Umbilical cord (tissue), 1 donor: ENCODE measurements at regions not wholly inside any gene's neighbourhood (a gene's known extent, or its start where the extent isn't known, plus 50 kb on each side); places are given as distances from the start of the nearest gene placed in this dataset.

Experiments
- DNase-seq: peaks from one replicate; pipeline ENCODE4 v3.0.0-alpha.2; 2015; ENCODE audit warnings: low spot score

DNA sequence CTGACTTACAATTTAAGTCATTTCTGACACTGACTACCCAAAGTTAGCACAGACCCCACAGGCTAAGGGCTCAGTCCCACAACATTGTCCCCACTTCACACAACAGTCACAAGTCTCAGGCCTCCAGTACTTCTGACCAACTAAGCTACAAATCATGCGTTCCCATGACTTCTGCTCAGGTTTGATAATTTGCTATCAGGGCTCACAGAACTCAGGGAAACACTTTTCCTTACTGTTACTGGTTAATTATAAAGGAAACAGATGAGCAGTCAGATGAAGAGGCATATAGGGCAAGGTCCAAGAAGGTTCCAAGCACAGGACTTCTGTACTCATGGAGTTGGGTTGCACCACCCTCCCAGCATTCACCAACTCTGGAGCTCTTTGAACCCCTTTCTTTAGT is 151.2 kb upstream of the TNR start:
- DNase-seq: no peak

DNA sequence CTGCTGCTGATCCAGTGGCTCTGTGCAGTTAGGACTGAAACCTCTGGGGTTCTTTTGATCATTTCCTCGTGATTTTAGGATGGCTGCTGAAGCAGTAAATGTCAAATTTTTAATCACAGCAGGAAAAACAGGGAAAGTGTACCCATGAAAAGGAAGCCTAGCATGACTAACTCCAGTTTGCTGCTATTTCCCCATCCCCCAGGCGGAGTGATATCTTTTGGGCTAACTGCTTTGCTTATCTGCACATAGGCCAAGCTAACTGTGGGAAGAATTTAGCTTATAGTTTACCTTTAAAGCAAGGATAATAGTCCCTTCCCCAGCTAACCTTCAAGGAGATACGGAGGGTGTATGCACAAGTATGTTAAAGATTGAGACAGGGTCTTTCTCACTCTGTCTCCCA is 149.8 kb upstream of the TNR start:
- no peak for DNase-seq

DNA sequence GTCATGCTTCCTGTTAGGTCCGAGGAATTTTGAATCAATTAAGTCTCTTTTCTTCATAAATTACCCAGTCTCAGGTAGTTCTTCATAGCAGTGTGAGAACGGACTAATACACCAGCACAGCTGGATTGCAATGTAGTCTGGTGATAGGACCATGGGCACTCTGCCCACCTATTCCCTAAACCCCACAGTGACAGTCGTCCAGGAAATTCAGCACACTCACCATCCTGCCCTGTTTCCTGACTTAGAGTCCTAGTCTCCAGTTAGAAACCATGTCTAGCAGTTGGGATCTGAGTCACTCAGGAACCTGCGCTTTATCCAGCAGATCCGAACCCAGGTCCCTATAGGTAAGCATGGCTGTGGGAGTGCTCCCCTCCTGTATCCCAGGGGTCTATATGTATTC is 149.3 kb upstream of the TNR start:
- no peak for DNase-seq

DNA sequence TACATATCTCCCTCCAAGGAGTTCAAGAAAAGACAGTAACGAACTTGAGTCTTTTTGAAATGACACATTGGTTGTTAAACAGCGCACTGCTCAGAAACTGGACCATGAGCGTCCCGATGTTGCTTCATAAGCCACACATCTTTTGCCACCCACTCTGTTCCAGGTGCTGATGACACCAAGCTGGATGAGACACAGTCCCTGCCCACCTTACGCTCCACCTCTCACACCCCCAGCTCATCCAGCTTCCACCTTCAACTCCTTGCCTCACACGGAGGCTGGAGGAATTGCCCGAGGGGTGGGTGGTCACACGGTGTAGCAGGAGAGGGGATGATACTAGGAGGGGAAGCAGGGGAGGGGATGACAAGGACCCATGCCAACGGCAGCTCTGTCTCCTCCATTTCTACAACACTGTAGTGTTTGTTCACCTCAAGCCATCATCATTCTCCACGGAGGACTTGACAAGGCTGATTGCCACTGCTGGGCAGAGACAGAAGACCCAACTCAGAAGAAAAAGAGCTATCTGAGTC is 148.5 kb upstream of the TNR start:
- DNase-seq: no peak

DNA sequence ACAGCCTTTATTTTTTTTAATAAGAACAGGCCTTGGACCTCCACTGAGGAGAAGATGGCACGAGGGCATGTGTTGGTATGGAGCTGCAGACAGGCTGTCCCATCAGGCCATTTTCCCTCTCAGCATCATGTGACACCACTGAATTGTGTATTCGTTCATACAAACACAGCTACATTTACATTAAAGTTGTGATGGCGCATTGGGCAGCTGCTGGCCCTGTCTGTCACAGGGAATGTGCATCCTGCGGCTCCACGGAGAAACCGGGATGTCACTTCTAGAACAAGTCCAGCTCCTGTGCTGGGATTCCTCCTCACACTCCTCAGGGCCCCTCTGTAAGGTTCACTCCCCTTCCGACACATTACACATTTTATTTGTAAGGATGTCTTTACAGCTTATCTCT is 147.6 kb upstream of the TNR start:
- DNase-seq: no peak

DNA sequence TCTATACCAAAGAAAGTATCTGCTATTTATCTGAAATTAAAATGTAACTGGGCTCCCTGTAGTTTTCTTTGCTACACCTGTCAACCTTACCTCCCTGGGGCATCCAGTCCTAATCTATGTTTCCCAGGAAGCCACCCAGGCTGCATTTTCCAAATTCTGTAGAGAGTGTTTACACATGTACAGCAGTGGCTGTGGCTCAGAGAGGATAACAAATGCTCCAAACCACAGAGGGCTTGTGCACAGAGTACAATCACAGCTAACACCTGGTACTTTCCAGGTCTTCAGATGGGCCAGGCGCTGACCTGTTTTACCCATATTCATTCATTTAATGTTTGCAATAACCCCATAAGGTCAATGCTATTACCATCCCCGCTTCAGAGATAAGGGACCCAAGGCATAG is 146.5 kb upstream of the TNR start:
- no peak for DNase-seq

DNA sequence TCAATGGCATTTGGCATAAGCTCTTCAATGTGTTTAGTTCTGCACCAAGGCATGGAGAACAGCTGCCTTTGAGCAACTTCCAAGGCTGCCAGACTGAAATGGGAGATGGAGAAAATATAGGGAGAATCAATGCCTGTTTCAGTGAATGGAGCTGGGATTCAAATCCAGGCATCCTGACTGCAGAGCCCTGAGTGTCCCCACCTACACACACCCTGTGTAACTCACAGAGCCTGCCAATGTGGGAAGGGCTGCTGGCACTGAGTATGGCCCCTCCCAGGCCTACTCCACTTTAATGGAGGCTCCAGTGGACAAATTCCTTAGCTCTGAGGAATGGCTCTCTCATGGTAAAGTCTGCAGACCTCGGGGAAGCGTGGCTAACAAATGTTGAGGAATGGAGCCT is 145.6 kb upstream of the TNR start:
- no peak for DNase-seq

DNA sequence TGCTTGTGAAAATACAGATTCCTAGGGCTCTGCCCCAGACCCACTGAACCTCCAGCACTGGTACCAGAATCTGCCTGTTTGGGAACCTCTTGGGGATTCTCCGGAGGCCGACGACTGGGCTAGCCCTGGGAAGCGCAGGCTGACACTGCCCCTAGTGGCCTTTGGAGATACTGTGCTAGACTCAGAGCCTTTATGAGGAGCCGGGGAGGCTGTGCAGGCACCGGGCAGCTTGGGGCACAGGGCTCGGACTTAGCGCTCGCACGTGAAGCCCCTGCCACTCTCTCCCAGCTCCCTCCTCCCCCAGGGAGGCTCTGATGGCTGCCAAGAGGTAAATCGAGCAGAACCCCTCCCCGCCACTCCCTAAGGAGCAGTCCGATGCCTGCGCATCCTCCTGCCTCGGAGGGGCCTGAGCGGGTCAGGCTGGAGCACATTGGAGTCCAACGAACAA is 144.6 kb upstream of the TNR start:
- peak; percentile 62 for DNase-seq

DNA sequence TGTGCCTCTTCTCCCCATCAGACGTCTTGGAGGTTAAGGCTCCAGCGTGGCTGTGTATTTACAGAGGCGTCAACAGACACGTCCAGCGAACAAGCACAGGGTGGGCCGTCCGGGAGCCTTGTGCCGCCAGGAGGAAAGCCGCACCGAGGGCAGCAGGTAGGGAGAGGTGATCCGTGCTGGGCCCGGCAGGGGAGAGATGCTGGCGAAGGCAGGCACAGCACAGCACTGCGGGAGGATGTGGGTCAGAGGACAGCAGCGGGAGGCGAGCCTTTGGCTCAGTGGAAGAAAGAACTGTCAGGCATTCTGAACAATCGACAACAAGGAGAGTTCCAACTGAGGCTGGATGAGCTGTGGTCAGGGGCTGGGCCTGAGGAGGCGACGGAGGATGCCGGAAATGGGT is 144.1 kb upstream of the TNR start:
- no peak for DNase-seq

DNA sequence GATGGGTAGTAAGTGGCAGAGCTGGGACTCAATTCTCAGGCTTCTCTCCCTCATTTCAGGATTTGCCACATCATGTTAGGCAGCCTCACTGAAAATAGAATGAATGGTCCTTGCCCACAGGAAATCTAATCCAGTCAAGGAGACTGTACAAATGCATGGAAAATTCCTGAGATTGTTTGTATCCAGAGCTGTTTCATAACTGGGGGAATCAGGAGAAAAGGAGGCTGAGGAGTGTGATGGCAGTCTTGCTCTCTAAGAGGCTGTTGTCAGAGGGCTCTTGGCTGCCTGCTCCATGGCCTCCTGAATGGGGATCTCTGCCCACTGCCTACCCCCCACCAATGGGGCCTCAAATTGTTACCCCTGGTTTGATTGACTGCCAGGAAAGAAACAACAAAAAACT is 141.9 kb upstream of the TNR start:
- DNase-seq: peak; percentile 74

DNA sequence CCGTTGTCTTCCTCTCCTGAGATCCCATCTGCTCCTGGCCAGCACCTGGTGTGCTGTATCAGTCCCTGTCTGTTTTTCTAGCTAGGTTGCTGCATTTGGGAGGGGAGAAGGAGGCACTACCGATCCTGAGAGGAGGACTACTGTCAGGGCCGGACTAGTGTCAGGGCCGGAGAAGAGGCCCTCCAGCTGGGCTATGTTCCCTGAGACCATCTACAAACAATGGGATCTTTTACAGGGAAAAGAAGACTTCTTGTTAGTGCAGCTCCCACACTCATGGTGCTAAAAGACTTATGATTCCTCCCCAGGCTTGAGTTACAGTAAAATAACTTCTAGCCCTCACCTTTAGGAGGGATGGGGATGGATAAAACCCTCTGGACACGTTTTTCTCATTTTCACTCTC is 141.0 kb upstream of the TNR start:
- no peak for DNase-seq

DNA sequence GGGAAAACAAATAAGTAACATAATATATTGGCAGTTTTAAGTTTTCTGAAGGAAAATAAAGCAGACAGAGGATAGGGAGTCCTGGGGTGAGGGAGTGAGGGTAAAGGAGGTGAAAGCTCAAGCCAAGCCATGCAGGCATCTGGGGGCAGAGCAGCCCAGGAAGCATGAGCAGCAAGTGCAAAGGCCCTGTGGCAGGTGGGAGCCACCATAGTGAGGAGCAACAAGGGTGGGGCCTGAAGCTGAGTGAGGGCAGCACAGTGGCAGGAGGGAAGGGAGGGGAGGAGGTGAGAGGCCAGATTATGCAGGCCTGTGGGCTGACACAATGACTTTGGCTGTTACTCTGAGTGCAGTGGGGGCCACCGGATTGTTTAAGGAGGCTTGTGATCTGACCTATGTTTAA is 138.8 kb upstream of the TNR start:
- DNase-seq: no peak

DNA sequence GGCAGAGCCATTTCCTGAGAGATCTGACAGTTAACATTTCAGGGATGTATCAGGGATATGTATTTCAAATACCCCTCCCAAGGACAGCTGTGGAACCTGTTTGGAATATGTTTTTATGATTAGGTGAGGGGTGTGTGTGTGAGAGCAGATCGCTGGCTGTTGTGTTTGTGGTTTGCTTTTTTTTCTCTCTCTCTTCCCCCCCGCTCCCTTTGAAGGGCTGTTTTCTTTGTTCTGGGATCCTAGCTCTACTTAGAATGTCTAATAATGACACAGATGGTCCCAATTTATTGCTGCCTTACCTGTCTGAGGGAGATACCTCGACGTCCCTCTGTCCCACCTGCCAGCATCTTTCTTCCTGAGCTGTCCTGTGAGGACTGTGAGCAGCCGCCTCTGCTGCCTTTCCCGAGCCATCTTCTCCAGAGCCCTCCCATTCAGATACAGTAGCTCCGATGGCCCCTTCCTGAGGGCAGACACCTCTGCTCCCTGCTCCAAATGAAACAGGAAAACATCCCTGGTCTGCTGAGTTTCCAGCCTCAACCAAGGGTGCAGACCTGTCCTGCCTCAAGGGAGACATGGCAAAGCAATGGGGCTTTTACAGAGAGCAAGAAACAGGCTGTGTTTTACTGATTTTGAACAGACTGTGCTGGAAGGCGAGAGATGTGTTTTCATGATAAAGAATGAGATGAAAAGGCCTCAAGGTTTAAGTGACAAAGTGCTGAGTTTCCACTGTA is 138.0 kb upstream of the TNR start:
- DNase-seq: no peak

DNA sequence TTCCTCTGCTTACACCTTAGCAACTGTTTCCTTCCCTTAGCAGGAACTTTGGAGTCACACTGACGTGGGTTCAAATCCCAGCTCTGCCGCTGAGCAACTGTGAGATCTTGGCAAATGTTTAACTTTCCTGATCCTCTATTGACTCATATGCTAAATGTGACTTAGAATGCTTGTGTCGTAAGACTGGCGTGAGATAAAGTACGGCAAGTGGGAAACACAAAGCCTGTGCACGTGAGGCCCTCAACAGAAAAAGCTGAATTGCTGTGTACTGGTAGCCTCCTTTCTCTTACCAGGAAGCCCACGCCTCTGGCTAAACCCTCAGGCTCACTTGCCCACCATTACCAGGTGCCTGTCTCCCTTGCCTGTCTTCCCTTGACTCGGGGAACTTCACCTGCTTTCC is 135.4 kb upstream of the TNR start:
- DNase-seq: no peak

DNA sequence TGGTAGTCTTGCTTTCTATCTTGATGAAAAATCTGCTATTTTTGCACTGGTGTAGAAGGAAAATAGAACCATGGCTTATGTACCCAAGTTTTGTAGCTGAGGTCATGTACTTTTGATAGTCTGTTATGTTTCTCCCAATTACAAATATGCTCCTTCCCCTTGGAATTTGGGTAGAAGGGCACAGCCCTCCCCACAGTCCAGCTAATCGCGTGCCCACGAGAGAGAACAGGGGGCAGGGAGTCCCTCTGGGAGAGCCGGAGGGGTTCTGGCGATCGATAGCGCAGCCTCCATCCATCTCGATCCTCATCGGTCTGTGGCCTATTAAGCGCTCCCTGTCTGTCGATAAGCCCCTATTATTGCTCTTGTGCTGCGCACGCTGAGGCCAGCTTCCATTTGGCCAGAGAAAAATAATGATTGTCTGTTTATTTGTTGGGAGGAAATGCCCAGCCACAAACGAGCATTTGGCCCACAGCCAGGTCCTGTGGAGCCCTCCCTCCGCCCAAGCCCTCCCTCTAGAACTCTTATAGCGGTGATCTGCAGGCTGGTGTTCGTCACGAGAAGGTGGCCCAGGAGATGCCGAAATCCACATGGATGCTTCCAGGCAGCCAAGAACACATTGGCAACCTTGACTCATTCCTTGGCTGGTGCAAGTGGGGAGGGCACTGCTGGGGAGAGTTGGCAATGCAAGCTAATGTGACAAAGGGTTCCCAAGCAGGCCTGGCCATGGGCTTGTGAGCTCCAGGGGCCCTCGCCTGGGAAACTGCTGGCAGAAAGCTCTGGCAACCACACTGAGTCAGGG is 134.7 kb upstream of the TNR start:
- DNase-seq: no peak

DNA sequence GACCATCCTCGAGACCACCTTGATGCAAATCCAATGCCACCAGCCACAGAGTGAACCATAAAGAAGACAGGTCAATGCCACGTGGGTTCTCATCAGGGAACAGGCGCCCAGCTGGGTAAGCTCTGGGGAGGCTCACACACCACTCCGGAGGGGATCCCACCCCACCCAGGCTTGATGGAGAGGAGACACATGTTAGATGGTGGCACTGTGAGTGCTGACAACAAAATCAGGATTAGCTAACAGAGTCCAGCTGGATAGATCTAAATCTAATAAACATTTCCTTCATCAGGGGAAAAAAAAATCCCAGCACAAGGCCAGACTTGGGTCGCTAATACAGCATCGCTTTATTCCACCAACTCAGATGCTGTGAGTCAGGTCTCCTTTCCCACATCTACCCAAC is 132.2 kb upstream of the TNR start:
- DNase-seq: no peak

DNA sequence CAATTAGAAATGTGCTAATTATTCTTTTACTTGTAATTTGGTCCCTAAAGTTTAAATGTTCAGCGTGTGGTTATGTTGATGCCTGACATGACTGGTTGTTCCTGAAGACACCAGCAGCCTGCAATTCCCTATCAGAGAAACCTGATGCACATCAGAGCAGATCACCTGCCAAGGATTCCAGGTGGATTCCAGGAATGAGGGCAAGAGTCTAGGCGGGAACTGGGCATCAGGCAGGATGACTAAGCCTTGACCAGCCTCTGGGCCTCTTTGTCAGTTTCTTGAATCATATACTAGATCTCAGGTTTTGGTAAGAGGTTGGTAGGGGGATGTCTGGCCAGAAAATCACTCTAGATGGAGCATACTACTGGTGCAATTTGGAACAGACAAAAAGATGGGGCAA is 130.7 kb upstream of the TNR start:
- no peak for DNase-seq

DNA sequence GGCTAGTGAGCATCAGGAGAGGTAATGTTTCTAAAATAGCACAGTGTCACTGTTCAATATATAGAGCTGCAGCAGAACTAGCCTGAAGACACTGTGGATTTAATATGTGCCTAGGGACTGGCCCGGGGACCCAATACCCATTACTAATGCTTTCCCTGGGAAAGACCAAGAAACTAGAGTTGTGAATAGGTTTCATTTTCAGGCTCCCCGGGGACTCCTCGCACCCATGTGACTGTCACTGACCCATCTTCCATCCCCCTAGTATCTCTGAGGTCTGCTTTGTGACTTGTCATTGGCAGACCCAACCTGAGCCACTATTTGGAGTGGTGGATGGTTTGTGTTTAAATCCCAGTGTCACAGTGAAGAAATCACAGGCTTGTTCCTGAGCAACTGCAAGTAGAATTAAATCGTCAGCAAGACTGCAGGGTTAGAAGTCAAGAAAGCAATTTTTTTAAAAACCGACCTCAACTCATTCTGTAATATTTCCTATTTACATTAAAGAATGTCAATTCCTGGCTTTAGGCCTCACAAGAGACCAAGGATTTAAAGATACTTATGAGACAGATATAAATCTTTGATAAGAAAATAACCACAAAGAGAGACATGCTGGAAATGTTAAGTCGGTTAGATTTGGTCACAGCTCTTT is 130.0 kb upstream of the TNR start:
- peak; percentile 12 for DNase-seq

DNA sequence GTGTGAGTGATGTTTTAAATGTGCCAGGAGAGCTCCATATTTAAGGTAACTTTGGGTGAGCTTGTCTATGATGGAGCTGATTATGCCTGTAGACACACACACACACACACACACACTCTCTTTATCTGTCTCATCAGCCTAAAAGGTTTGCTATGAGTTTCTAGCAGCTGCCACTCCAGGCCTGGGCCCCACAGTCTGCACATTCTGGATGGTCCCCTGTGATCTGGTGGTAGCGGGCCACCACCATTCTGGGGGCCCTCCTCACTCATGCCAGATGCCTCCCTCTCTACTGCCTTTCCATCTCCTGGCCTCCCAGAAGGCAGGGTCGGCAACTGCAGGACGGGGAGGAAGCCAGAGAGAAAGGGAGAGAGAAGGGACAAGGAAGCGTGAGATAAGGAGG is 129.2 kb upstream of the TNR start:
- no peak for DNase-seq

DNA sequence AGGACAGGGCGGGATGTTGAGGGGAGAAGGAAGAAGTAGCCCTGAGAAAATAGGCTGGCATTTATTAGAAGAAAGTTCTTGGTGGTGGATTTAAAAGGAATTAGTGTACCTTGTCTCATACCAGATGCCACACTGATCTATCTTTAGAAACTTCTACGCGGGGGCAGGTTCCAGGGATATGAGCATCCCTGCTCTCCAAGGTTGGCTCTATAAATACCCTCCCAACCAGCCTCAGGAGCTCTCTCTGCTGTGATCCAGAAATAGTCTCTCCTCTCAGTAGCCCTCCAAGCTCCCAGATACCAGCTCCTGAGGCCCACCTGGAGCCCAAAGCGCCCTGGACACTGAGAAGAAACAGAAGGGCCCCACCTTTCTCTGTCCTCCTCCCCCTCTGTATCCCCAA is 128.3 kb upstream of the TNR start:
- DNase-seq: no peak

DNA sequence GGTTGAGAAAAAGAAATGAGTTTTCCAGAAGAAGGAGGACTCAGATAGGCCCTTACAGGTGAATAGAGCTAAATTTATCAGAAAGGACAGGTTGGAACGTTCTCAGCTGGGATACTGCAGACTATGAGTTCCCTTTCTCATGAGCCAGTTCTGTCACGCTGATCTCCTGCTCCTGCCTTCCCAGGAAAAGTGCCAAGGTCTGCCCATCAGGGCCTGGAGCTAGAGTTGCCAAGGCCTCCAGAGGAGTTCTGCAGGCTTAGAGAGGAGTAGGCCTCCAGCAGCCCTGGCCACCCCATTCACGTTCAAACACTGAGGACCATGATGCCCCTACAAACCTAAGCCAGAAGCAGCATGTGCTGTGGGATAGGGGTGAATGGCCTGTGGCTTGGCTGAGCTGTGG is 126.8 kb upstream of the TNR start:
- no peak for DNase-seq

DNA sequence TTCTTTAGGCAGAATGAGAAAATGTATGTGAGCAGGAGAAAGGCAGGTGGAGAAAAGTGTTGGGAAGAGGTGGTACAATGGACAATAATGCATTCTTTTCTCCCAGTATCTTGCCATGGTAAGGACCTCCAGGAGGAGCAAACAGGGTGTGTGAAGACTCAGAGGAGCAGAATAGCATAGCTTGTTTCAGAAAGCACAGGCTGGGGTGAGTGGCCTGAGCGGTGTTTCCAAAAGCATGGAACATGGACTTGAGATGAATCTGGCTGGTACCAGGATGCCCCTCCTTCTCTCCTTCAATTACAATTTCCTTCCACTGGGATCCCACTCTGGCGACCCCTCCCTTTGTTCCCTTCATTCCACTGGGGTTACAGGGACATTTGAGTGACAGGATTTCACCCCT is 123.4 kb upstream of the TNR start:
- no peak for DNase-seq
